GM23338 (cell line): ENCODE measurements at regions not wholly inside any gene's neighbourhood (a gene's known extent, or its start where the extent isn't known, plus 50 kb on each side); places are given as distances from the start of the nearest gene placed in this dataset.

Experiments
- ATAC-seq: fragments of 200-7000 bp; cut with Tn5 transposase; 3 replicates; pipeline ENCODE4 v1.9.1; 2020
- DNase-seq: peaks from one replicate; pipeline ENCODE4 v3.0.0-alpha.2; 2015; ENCODE audit warnings: low spot score
- H2AFZ ChIP-seq: fragments of 200-600 bp; sonication (generic); 2 replicates; pipeline ENCODE4 v1.8.0; 2016; ENCODE audit warnings: antibody characterized with exemption, mild to moderate bottlenecking, moderate library complexity
- H3F3A ChIP-seq: fragments of 200-600 bp; sonication (generic); replicated peaks from 2 replicates; pipeline ENCODE4 v1.8.0; 2017; ENCODE audit warnings: antibody characterized with exemption, mixed run types, low read depth
- H3K27ac ChIP-seq: fragments of 200-600 bp; sonication (generic); 2 replicates; pipeline ENCODE4 v1.6.1; 2016; ENCODE audit warnings: low read depth
- H3K27me3 ChIP-seq: fragments of 200-600 bp; sonication (generic); 2 replicates; pipeline ENCODE4 v1.8.0; 2016; ENCODE audit warnings: mild to moderate bottlenecking, mixed run types, moderate library complexity; ENCODE audit not compliant: insufficient read depth
- H3K36me3 ChIP-seq: fragments of 200-600 bp; sonication (generic); 2 replicates; pipeline ENCODE4 v1.8.0; 2016; ENCODE audit warnings: mild to moderate bottlenecking; ENCODE audit not compliant: insufficient read depth
- H3K4me1 ChIP-seq: fragments of 200-600 bp; sonication (generic); 2 replicates; pipeline ENCODE4 v1.8.0; 2016; ENCODE audit warnings: mild to moderate bottlenecking, moderate library complexity; ENCODE audit not compliant: insufficient read depth
- H3K4me2 ChIP-seq: fragments of 200-600 bp; sonication (generic); 2 replicates; pipeline ENCODE4 v1.7.1; 2017; ENCODE audit warnings: mixed run types
- H3K4me3 ChIP-seq: fragments of 200-600 bp; sonication (generic); 2 replicates; pipeline ENCODE4 v1.6.1; 2016; ENCODE audit warnings: mixed run types
- H3K79me2 ChIP-seq: fragments of 200-600 bp; sonication (generic); replicated peaks from 2 replicates; pipeline ENCODE4 v1.8.0; 2017; ENCODE audit warnings: mild to moderate bottlenecking; ENCODE audit not compliant: insufficient read depth
- H3K9me2 ChIP-seq: fragments of 200-600 bp; sonication (generic); 2 replicates; pipeline ENCODE4 v1.8.0; 2017; ENCODE audit not compliant: insufficient read depth
- H4K20me1 ChIP-seq: fragments of 200-600 bp; sonication (generic); replicated peaks from 2 replicates; pipeline ENCODE4 v1.8.0; 2017; ENCODE audit warnings: mild to moderate bottlenecking; ENCODE audit not compliant: insufficient read depth
- H3K27ac Mint-ChIP-seq: 2 replicates; pipeline ENCODE4 v1.8.0; 2020; ENCODE audit warnings: inconsistent platforms, mild to moderate bottlenecking, moderate library complexity, mixed read lengths
- H3K27me3 Mint-ChIP-seq: 3 replicates; pipeline ENCODE4 v1.8.0; 2022; ENCODE audit warnings: low read depth, mild to moderate bottlenecking, moderate library complexity, mixed read lengths, inconsistent platforms; ENCODE audit not compliant: insufficient read depth, poor library complexity
- H3K36me3 Mint-ChIP-seq: 3 replicates; pipeline ENCODE4 v1.8.0; 2021; ENCODE audit warnings: low read depth, mild to moderate bottlenecking, inconsistent platforms, moderate library complexity, mixed read lengths
- H3K4me1 Mint-ChIP-seq: 3 replicates; pipeline ENCODE4 v1.8.0; 2020; ENCODE audit warnings: mild to moderate bottlenecking, inconsistent platforms, mixed read lengths
- H3K4me3 Mint-ChIP-seq: 3 replicates; pipeline ENCODE4 v1.8.0; 2021; ENCODE audit warnings: moderate library complexity, mild to moderate bottlenecking, inconsistent platforms, mixed read lengths
- H3K9me3 Mint-ChIP-seq: 3 replicates; pipeline ENCODE4 v1.8.0; 2020; ENCODE audit warnings: moderate library complexity, mild to moderate bottlenecking, inconsistent platforms, mixed read lengths
- CREB1 ChIP-seq: fragments of 250-450 bp; sonication (Bioruptor Pico); IDR thresholded peaks from 2 replicates; pipeline ENCODE4 v1.5.0; 2020; ENCODE audit warnings: low read depth, mild to moderate bottlenecking, moderate library complexity
- ETS1 ChIP-seq: IDR thresholded peaks from 2 replicates; pipeline ENCODE4 v1.6.1; 2016; ENCODE audit warnings: antibody characterized with exemption
- EZH2 ChIP-seq: fragments of 200-600 bp; sonication (generic); IDR thresholded peaks from one replicate; pipeline ENCODE4 v1.8.0; 2017; ENCODE audit warnings: antibody characterized with exemption, mild to moderate bottlenecking, low read depth; ENCODE audit not compliant: unreplicated experiment
- EZH2phosphoT487 ChIP-seq: fragments of 200-600 bp; sonication (generic); IDR thresholded peaks from one replicate; pipeline ENCODE4 v1.8.1; 2018; ENCODE audit warnings: antibody characterized with exemption; ENCODE audit not compliant: unreplicated experiment
- JUNB ChIP-seq: IDR thresholded peaks from one replicate; pipeline ENCODE4 v1.6.1; 2016; ENCODE audit warnings: antibody characterized with exemption; ENCODE audit not compliant: unreplicated experiment
- NANOG ChIP-seq: IDR thresholded peaks from 2 replicates; pipeline ENCODE4 v1.6.1; 2016; ENCODE audit warnings: antibody characterized with exemption, borderline replicate concordance
- POLR2AphosphoS5 ChIP-seq: IDR thresholded peaks from 2 replicates; pipeline ENCODE4 v1.6.1; 2016; ENCODE audit warnings: antibody characterized with exemption, low read depth
- REST ChIP-seq: IDR thresholded peaks from one replicate; pipeline ENCODE4 v1.6.1; 2018; ENCODE audit warnings: antibody characterized with exemption; ENCODE audit not compliant: unreplicated experiment
- STAT1 ChIP-seq: IDR thresholded peaks from one replicate; pipeline ENCODE4 v1.6.1; 2016; ENCODE audit warnings: antibody characterized with exemption; ENCODE audit not compliant: unreplicated experiment
- ZNF114 ChIP-seq: fragments of 250-450 bp; sonication (Bioruptor Pico); IDR thresholded peaks from 2 replicates; pipeline ENCODE4 v1.5.0; 2020; ENCODE audit warnings: mild to moderate bottlenecking, moderate library complexity
- ZNF331 ChIP-seq: fragments of 250-450 bp; sonication (Bioruptor Pico); IDR thresholded peaks from 2 replicates; pipeline ENCODE4 v1.5.0; 2020; ENCODE audit warnings: low read depth, mild to moderate bottlenecking, moderate library complexity

- TF ChIP-seq ETS1: no peak
- TF ChIP-seq POLR2AphosphoS5: no peak
- no peak for TF ChIP-seq JUNB
- TF ChIP-seq EZH2phosphoT487: no peak
- no peak for TF ChIP-seq CREB1
- no peak for TF ChIP-seq EZH2
- TF ChIP-seq ZNF331 (CRISPR knock-in tag): no peak
- no peak for TF ChIP-seq ZNF114 (CRISPR knock-in tag)
- no peak for TF ChIP-seq NANOG
- no peak for TF ChIP-seq REST
- no peak for TF ChIP-seq STAT1
- Histone ChIP-seq H3K27ac (no peak overlapping the region), H3K4me2 (no peak overlapping the region), H3K9me2 (peaks cover 7% of the 10 kb centered on the region; the same call in 1 of the 2 replicates), H3K27me3 (no peaks in the 10 kb centered on the region), H2AFZ (no peak overlapping the region), H3K4me3 (no peak overlapping the region), H3K4me1 (no peaks in the 10 kb centered on the region), H4K20me1 (no peaks in the 10 kb centered on the region), H3K79me2 (no peaks in the 10 kb centered on the region), H3K36me3 (no peaks in the 10 kb centered on the region), H3F3A (no peaks in the 10 kb centered on the region)
- H3K36me3 Mint-ChIP-seq: no peaks in the 10 kb centered on the region
- ATAC-seq: peak; percentile 90
- H3K9me3 Mint-ChIP-seq: no peaks in the 10 kb centered on the region
- peak; percentile 41 for DNase-seq
- no peak overlapping the region for H3K4me3 Mint-ChIP-seq
- peaks cover 5% of the 10 kb centered on the region for H3K27me3 Mint-ChIP-seq
- H3K27ac Mint-ChIP-seq: peak overlapping the region; percentile 84; the same call in 1 of the 2 replicates
- H3K4me1 Mint-ChIP-seq: peaks cover 10% of the 10 kb centered on the region; the same call in 2 of the 3 replicates
Measured at GRCh38 chr2:19073522-19073921, 284.9 kb downstream of the OSR1 start.

GRCh38 chr2:19072161-19072560 lies 286.3 kb downstream of the OSR1 start:
- ATAC-seq (no peak), DNase-seq (no peak)
- H3K4me1 Mint-ChIP-seq: peaks cover 10% of the 10 kb centered on the region; the same call in 2 of the 3 replicates
- Histone ChIP-seq H3K4me3 (no peak overlapping the region), H3K4me1 (no peaks in the 10 kb centered on the region), H3K4me2 (no peak overlapping the region), H3F3A (no peaks in the 10 kb centered on the region), H3K27ac (no peak overlapping the region), H3K36me3 (no peaks in the 10 kb centered on the region), H3K79me2 (no peaks in the 10 kb centered on the region), H2AFZ (no peak overlapping the region), H3K9me2 (peaks cover 7% of the 10 kb centered on the region; the same call in 1 of the 2 replicates), H3K27me3 (no peaks in the 10 kb centered on the region), H4K20me1 (no peaks in the 10 kb centered on the region)
- no peak overlapping the region for H3K27ac Mint-ChIP-seq
- H3K9me3 Mint-ChIP-seq: no peaks in the 10 kb centered on the region
- H3K36me3 Mint-ChIP-seq: no peaks in the 10 kb centered on the region
- H3K4me3 Mint-ChIP-seq: no peak overlapping the region
- H3K27me3 Mint-ChIP-seq: peaks cover 5% of the 10 kb centered on the region
- no peak for TF ChIP-seq REST
- TF ChIP-seq JUNB: no peak
